GM06990 (cell line): ENCODE measurements at regions not wholly inside any gene's neighbourhood (a gene's known extent, or its start where the extent isn't known, plus 50 kb on each side); places are given as distances from the start of the nearest gene placed in this dataset.

Source experiments
- DNase-seq: peaks from one replicate; pipeline ENCODE4 v3.0.0-alpha.2; 2011; ENCODE audit not compliant: insufficient read length; ENCODE audit errors: extremely low read depth
- H3K27me3 ChIP-seq: replicated peaks from 2 replicates; pipeline ENCODE4 v1.6.0; 2011; ENCODE audit warnings: low read length; ENCODE audit not compliant: control insufficient read depth, insufficient read depth
- H3K36me3 ChIP-seq: 2 replicates; pipeline ENCODE4 v1.5.1; 2011; ENCODE audit warnings: low read length; ENCODE audit not compliant: control insufficient read depth, insufficient read depth
- H3K4me3 ChIP-seq: replicated peaks from 2 replicates; pipeline ENCODE4 v1.5.1; 2011; ENCODE audit warnings: low read depth, mild to moderate bottlenecking, control low read depth, low read length
- TF ChIP-seq, protein P1 (sequence below): IDR thresholded peaks from 2 replicates; pipeline ENCODE4 v1.5.1; 2011; ENCODE audit warnings: low read length, control low read depth, mild to moderate bottlenecking, inconsistent platforms; ENCODE audit not compliant: insufficient read depth, poor library complexity, severe bottlenecking

DNA sequence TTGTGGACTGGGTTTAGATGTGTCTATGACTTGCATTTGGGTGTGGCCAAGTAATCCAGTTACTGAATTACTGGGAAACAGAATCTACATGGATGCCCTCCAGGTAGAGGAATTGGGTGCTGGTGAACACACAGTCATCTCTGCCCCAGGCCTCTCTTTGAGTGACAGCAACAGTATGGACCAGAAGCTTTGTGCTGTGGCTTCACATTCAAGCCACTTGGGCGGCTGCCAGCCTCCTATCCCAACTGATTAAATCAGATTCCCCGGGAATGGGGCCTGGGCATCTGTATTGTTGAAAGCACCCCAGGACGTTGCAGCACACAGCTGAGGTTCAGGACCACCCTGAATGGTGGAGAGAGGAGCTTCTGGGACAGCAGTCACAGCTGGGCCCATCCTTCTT is 144.6 kb downstream of the DHX35 start:
- DNase-seq = no peak
- Histone ChIP-seq H3K4me3 (no peak overlapping the region), H3K27me3 (no peaks in the 10 kb centered on the region), H3K36me3 (no peaks in the 10 kb centered on the region)
- TF ChIP-seq, protein P1, sequence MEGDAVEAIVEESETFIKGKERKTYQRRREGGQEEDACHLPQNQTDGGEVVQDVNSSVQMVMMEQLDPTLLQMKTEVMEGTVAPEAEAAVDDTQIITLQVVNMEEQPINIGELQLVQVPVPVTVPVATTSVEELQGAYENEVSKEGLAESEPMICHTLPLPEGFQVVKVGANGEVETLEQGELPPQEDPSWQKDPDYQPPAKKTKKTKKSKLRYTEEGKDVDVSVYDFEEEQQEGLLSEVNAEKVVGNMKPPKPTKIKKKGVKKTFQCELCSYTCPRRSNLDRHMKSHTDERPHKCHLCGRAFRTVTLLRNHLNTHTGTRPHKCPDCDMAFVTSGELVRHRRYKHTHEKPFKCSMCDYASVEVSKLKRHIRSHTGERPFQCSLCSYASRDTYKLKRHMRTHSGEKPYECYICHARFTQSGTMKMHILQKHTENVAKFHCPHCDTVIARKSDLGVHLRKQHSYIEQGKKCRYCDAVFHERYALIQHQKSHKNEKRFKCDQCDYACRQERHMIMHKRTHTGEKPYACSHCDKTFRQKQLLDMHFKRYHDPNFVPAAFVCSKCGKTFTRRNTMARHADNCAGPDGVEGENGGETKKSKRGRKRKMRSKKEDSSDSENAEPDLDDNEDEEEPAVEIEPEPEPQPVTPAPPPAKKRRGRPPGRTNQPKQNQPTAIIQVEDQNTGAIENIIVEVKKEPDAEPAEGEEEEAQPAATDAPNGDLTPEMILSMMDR = no peak

GRCh38 chr20:39105551-39105950 is 143.4 kb downstream of the DHX35 start:
- Histone ChIP-seq H3K36me3 (no peaks in the 10 kb centered on the region), H3K27me3 (no peaks in the 10 kb centered on the region), H3K4me3 (no peak overlapping the region)
- DNase-seq = no peak
- TF ChIP-seq, protein P1 = peak; percentile 12

- no peak for DNase-seq
- Histone ChIP-seq H3K27me3 (no peaks in the 10 kb centered on the region), H3K4me3 (no peak overlapping the region), H3K36me3 (no peaks in the 10 kb centered on the region)
- TF ChIP-seq, protein P1 = no peak
Measured at GRCh38 chr20:39103732-39104131, 141.6 kb downstream of the DHX35 start.

GRCh38 chr20:39103305-39103704 is 141.2 kb downstream of the DHX35 start:
- H3K4me3 ChIP-seq = no peak overlapping the region
- DNase-seq = no peak
- TF ChIP-seq, protein P1 = no peak
- no peaks in the 10 kb centered on the region for H3K36me3 ChIP-seq
- H3K27me3 ChIP-seq = no peaks in the 10 kb centered on the region; the same call in 1 of the 2 replicates

DNA sequence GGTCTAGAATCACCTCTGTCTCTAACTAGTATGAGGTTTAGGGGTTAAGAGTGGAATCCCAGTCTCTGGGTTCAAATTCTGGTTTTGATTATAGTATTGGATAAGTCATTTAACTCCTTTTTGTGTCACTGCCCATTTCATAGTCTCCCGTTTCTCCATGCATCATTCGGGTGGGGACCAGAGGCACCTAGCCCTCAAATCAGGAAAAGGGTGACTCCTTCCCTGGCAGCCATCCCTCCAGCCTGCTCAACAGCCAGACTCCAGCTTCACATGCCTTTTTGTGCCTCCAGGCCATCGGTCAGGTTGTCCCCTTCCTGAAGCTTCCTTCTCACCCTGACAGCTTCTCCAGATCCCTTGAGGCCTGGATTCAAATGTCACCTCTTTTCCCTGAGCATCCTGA is 139.8 kb downstream of the DHX35 start:
- no peak for DNase-seq
- no peaks in the 10 kb centered on the region; the same call in 1 of the 2 replicates for H3K27me3 ChIP-seq
- H3K36me3 ChIP-seq = no peaks in the 10 kb centered on the region

GRCh38 chr20:39100691-39101090 is 138.5 kb downstream of the DHX35 start:
- Histone ChIP-seq H3K27me3 (no peaks in the 10 kb centered on the region; the same call in 1 of the 2 replicates), H3K36me3 (no peaks in the 10 kb centered on the region), H3K4me3 (no peak overlapping the region)
- DNase-seq = no peak
- TF ChIP-seq, protein P1 = no peak

More for the DNA sequence above, 139.8 kb downstream of the DHX35 start:
- H3K4me3 ChIP-seq = no peak overlapping the region
- TF ChIP-seq, protein P1 = no peak
